VCaP (cell line): ENCODE measurements at regions not wholly inside any gene's neighbourhood (a gene's known extent, or its start where the extent isn't known, plus 50 kb on each side); places are given as distances from the start of the nearest gene placed in this dataset.
"Not testable (repeated sequence)": the region's sequence is repeated elsewhere in the genome, so short reads cannot be mapped to it uniquely, and the experiment has no call there.

ENCODE experiments used
- H3K27ac ChIP-seq: fragments of 450-650 bp; 2 replicates; pipeline ENCODE4 v1.5.1; 2017
- TF ChIP-seq, protein P1 (sequence below): fragments of 450-650 bp; conservative IDR thresholded peaks from 2 replicates; pipeline ENCODE4 v1.5.1; 2017; ENCODE audit warnings: mild to moderate bottlenecking, moderate library complexity

DNA sequence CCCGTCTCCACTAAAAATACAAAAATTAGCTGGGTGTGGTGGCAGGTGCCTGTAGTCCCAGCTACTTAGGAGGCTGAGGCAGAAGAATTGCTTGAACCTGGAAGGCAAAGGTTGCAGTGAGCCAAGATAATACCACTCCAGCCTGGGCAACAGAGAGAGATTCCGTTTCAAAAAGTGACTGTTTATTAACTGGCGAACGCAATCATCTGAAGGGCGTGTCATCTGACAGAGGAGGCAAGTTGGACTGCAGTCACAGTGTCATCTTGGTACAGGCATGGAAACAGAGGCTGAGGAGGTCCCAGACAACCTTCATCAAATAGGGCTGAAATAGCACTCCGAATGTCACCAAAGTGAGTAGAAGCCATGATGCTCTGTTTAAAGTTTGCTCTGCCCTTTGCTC, 75.3 kb upstream of the NFE2L3 start:
- TF ChIP-seq, protein P1, sequence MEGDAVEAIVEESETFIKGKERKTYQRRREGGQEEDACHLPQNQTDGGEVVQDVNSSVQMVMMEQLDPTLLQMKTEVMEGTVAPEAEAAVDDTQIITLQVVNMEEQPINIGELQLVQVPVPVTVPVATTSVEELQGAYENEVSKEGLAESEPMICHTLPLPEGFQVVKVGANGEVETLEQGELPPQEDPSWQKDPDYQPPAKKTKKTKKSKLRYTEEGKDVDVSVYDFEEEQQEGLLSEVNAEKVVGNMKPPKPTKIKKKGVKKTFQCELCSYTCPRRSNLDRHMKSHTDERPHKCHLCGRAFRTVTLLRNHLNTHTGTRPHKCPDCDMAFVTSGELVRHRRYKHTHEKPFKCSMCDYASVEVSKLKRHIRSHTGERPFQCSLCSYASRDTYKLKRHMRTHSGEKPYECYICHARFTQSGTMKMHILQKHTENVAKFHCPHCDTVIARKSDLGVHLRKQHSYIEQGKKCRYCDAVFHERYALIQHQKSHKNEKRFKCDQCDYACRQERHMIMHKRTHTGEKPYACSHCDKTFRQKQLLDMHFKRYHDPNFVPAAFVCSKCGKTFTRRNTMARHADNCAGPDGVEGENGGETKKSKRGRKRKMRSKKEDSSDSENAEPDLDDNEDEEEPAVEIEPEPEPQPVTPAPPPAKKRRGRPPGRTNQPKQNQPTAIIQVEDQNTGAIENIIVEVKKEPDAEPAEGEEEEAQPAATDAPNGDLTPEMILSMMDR: no peak
- H3K27ac ChIP-seq: no peak overlapping the region

DNA sequence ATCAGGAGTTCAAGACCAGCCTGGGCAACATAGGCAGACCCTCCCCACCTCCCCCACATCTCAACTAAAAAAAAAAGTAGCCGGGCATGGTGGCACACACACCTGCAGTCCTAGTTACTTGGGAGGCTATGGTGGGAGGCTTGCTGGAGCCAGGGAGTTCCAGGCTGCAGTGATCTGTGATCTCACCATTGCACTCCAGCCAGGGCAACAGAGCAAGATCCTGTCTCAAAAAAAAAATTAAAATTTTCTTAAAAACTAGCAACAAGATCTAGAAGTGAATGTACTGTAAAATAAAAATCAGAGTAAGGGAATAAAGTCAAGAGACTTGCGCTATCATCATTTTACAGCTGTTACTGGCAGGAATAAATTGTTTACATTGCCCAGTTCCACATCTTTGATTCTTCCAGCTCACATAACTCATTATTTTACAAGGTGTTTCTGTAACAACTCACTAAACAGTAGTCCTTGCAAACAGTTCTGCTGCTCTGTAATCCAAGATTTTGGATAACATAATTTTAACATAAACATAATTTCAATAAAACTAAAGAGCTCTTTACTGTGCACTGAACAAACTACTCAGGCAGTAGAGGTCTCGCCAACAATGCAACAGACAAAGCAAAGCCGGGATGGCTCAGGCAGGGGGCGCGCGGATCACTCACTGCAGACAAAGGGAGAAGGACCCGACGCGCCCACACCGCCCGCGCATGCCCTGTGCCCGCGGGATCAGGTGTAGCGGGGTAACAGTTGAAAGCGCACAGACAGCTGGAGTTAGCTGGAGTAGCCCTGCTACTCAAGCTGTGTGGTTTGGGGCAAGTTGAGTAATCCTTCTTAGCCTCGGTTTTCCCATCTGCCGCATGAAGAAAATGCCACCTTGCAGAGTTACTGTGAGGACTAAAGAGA, 73.3 kb upstream of the NFE2L3 start:
- TF ChIP-seq, protein P1: peak; percentile 76
- H3K27ac ChIP-seq: peak overlapping the region; percentile 50

DNA sequence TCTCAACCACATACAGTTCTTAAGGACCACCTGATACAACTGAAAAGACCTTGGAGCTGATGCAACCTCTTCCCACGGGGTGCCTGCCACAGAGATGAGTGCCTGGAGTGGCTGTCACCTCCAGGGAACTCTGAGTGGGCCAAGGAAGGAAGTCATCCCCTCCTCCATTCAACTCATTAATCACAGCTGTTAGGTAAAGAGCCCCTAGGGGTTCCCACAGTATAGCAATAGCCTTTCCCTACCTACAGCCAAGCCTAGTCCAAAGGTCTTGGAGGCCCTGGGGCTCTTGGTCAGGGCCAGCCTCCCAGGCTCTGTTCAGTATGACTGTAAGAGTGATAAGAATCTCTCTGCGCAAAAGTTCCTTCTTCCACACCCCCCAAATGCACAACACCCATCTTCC, 70.4 kb upstream of the NFE2L3 start:
- TF ChIP-seq, protein P1: no peak

DNA sequence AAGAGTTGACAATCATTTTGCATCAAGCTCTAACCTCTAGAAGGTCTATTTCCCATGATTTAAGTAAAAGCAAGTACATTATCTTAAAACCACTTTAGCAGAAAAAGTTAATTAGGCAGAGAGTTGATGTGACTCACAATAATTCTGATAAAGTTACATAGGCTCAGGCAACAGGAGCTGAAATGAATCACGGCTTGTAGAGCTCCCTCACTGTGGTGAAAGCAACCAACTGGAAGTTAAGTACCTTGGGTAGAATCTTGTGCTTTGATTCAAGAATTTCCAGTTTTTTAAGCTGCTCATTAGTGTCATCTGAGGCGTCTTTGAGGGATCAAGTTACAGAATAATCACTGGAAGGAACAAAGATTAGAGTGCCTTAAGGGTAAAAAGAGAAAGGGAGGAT, 68.9 kb upstream of the NFE2L3 start:
- TF ChIP-seq, protein P1: no peak
- H3K27ac ChIP-seq: peak overlapping the region; percentile 42

More for the DNA sequence above, 70.4 kb upstream of the NFE2L3 start:
- H3K27ac ChIP-seq: no peak overlapping the region

DNA sequence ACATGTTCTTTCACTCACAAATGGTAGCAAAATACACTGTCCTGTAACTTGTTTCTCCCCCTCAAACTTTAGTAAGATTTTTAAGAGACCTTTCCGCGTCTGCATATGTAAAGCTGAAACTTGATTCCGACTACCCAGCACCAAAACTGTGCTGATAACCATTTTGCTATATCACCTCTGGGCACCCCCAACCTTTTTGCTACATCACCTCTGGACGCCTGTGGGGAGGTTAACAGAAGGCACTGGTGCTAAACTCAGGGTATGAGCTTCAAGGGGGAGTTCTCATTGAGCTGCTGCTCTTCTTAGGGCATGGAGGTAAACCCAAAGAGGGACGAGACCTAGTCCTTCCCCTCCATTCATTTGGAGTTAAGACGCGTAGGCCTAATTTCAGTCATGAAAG, 67.6 kb upstream of the NFE2L3 start:
- TF ChIP-seq, protein P1: no peak
- no peak overlapping the region for H3K27ac ChIP-seq

DNA sequence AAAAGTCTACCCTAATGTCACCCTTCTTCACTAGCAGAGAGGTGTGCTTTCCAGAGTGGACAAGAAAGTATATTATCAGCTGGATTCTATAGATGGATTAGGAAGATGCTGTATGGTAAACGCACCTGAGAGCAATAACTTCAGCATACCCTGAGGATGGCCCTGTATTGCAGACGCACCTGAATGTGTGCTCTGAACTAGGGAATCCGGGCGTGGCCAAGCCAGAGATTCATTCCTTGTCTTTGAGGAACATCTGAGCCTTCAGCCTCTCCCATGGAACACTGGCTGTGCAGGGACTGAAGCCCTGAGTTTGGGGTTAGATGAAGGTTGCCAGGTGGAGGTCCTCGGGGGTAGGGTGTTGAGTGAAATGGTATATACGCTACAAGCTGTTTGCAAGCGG, 66.2 kb upstream of the NFE2L3 start:
- H3K27ac ChIP-seq: no peak overlapping the region
- TF ChIP-seq, protein P1: no peak

DNA sequence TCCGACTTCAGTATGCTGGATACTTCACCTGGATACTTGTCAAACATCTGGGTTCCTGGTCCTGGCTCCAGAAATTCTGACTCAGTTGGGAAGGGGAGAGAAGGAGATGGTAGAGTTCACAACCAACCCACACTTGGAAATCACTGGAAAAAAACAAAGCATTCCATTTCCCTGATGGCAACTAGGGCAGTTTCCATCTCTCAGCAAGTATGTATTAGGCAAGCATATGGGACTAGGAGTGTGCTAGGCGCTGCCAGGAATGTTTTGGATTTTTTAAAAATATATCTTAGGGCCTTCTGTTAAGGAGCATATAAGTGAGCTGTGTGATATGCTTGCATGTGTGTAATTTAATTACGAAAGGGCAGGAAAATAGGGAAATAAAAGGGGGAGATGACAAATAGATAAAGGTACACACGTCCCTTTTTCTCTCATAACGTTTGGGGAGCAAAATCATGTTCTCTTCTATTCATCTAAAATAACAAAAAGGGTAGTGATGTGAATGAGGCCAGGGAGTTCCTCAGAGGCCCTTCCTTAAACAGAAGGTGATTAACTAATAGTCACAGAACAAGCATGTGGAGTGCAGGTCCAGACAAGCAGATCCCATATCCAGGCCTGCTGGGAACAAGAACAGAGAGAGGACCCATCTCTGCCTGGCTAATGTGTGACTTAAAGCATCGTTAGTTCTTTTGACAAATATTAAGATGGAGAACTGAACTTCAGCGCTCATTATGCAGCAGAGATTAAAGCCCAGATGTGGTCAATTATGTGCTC, 64.5 kb upstream of the NFE2L3 start:
- TF ChIP-seq, protein P1: no peak
- no peak overlapping the region for H3K27ac ChIP-seq

DNA sequence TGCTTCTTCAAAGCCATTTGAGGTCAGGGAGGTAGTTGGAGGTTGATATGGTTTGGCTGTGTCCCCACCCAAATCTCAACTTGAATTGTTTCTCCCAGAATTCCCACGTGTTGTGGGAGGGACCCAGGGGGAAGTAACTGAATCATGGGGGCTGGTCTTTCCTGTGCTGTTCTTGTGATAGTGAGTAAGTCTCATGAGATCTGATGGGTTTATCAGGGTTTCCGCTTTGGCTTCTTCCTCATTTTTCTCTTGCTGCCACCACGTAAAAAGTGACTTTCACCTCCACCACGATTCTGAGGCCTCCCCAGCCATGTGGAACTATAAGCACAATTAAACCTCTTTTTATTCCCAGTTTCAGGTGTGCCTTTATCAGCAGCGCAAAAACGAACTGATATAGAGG, 62.5 kb upstream of the NFE2L3 start:
- H3K27ac ChIP-seq: not testable (repeated sequence)
